Lung (tissue), 11 donors: ENCODE measurements at regions not wholly inside any gene's neighbourhood (a gene's known extent, or its start where the extent isn't known, plus 50 kb on each side); places are given as distances from the start of the nearest gene placed in this dataset.
A peak's percentile ranks its signal among the peaks of the same experiment; 100 is the strongest.

Experiments used
- ATAC-seq: fragments of 200-7000 bp; cut with Tn5 transposase; one replicate; pipeline ENCODE4 v1.9.1; 2020; ENCODE audit warnings: moderate number of reproducible peaks; ENCODE audit not compliant: insufficient read depth, low FRiP score
- DNase-seq, 3 donors: peaks; one replicate each; pipeline ENCODE4 v3.0.0-alpha.2; 2013 to 2017
- H3K27ac ChIP-seq, 2 donors: one replicate each; pipeline ENCODE4 v1.5.1; 2013; ENCODE audit warnings: mild to moderate bottlenecking in 2 of 2, moderate library complexity in 2 of 2, control low read depth in 1 of 2, inconsistent platforms in 1 of 2, low read depth in 1 of 2, low read length in 1 of 2
- H3K27me3 ChIP-seq, 3 donors: one replicate each; pipeline ENCODE4 v1.5.1; 2013; ENCODE audit warnings: low read length in 2 of 3; ENCODE audit not compliant: control insufficient read depth in 3 of 3, insufficient read depth in 3 of 3
- H3K36me3 ChIP-seq, 4 donors: one replicate each; pipeline ENCODE4 v1.5.1; 2013; ENCODE audit warnings: low read length in 4 of 4, mild to moderate bottlenecking in 1 of 4, moderate library complexity in 1 of 4; ENCODE audit not compliant: control insufficient read depth in 4 of 4, insufficient read depth in 4 of 4
- H3K4me1 ChIP-seq, 5 donors: one replicate each; pipeline ENCODE4 v1.5.1; 2013; ENCODE audit warnings: low read length in 5 of 5, mild to moderate bottlenecking in 2 of 5, moderate library complexity in 1 of 5; ENCODE audit not compliant: control insufficient read depth in 5 of 5, insufficient read depth in 5 of 5
- H3K4me3 ChIP-seq: one replicate; pipeline ENCODE4 v1.5.1; 2013; ENCODE audit warnings: mild to moderate bottlenecking, control low read depth, moderate library complexity
- H3K9ac ChIP-seq, 2 donors: one replicate each; pipeline ENCODE4 v1.5.1; 2013; ENCODE audit warnings: low read length in 2 of 2, control low read depth in 1 of 2; ENCODE audit not compliant: insufficient read depth in 1 of 2
- H3K9me3 ChIP-seq, 4 donors: one replicate each; pipeline ENCODE4 v1.5.1; 2013; ENCODE audit warnings: low read length in 3 of 4, mild to moderate bottlenecking in 1 of 4, moderate library complexity in 1 of 4; ENCODE audit not compliant: control insufficient read depth in 4 of 4, insufficient read depth in 3 of 4
- CTCF ChIP-seq: IDR thresholded peaks from 2 replicates; pipeline ENCODE4 v1.5.1; 2012; ENCODE audit warnings: mild to moderate bottlenecking; ENCODE audit errors: control extremely low read depth, extremely low read depth
- WGBS, 2 donors: extraction: QIAGEN DNeasy Blood & Tissue Kit; methylation state at CpG; one replicate each; pipeline ENCODE4 v1.1.7; 2013; 5-methylcytosine and 5-hydroxymethylcytosine counted together
- donor health status: control.
- donor health status: control.
- donor health status: Bipolar disorder and iron deficiency.
- donor health status: healthy.
- donor health status: DM: yes; HTN: yes; CAD: no.

GRCh38 chr3:124108446-124108845, 116.5 kb upstream of the ROPN1 start:
- no peak overlapping the region for H3K9ac ChIP-seq
- 70 to 73% methylated on average over 1 of the region's 1 CpG for WGBS, 2 donors
- H3K27me3 ChIP-seq: no peaks in the 10 kb centered on the region
- H3K9me3 ChIP-seq: no peaks in the 10 kb centered on the region
- H3K27ac ChIP-seq: no peak overlapping the region
- no peak for TF ChIP-seq CTCF
- no peak overlapping the region for H3K4me3 ChIP-seq
- peaks cover 0 to 11% (median 0%) of the 10 kb centered on the region in 5 donors for H3K4me1 ChIP-seq
- H3K36me3 ChIP-seq: peaks cover 0 to 2% (median 0%) of the 10 kb centered on the region in 4 donors
- DNase-seq (no peak), ATAC-seq (no peak)

GRCh38 chr3:124113485-124113884, 121.6 kb upstream of the ROPN1 start:
- no peaks in the 10 kb centered on the region for H3K36me3 ChIP-seq
- H3K27ac ChIP-seq: no peak overlapping the region
- no peaks in the 10 kb centered on the region for H3K9me3 ChIP-seq
- ATAC-seq (no peak), DNase-seq (no peak)
- TF ChIP-seq CTCF: no peak
- peaks cover 0 to 17% (median 7%) of the 10 kb centered on the region in 5 donors for H3K4me1 ChIP-seq
- WGBS, 2 donors: 96% methylated on average over 5 of the region's 5 CpGs
- H3K9ac ChIP-seq: no peak overlapping the region
- no peaks in the 10 kb centered on the region for H3K27me3 ChIP-seq
- H3K4me3 ChIP-seq: no peak overlapping the region

- 50 to 51% methylated on average over 6 of the region's 6 CpGs for WGBS, 2 donors
- no peak for DNase-seq
- no peak overlapping the region for H3K9ac ChIP-seq
- no peak for ATAC-seq
- H3K27me3 ChIP-seq: no peaks in the 10 kb centered on the region
- no peaks in the 10 kb centered on the region for H3K36me3 ChIP-seq
- H3K27ac ChIP-seq: peak overlapping the region in 1 of 2 donors; percentile 32
- no peak overlapping the region for H3K4me3 ChIP-seq
- H3K4me1 ChIP-seq: peaks cover 0 to 23% (median 7%) of the 10 kb centered on the region in 5 donors
- no peaks in the 10 kb centered on the region for H3K9me3 ChIP-seq
- TF ChIP-seq CTCF: no peak
Measured at GRCh38 chr3:124115279-124115678, 123.4 kb upstream of the ROPN1 start.

GRCh38 chr3:124115956-124116355, 124.0 kb upstream of the ROPN1 start:
- DNase-seq (peak in 2 of 3 donors; percentile 36 to 56), ATAC-seq (no peak)
- no peaks in the 10 kb centered on the region for H3K9me3 ChIP-seq
- no peaks in the 10 kb centered on the region for H3K36me3 ChIP-seq
- no peaks in the 10 kb centered on the region for H3K27me3 ChIP-seq
- 70 to 78% methylated on average over 1 of the region's 1 CpG for WGBS, 2 donors
- peaks cover 0 to 23% (median 7%) of the 10 kb centered on the region in 5 donors for H3K4me1 ChIP-seq
- H3K4me3 ChIP-seq: no peak overlapping the region
- no peak for TF ChIP-seq CTCF
- H3K9ac ChIP-seq: no peak overlapping the region
- no peak overlapping the region for H3K27ac ChIP-seq
